Tibial artery (tissue), 4 donors: ENCODE measurements at regions not wholly inside any gene's neighbourhood (a gene's known extent, or its start where the extent isn't known, plus 50 kb on each side); places are given as distances from the start of the nearest gene placed in this dataset.

ENCODE experiments used
- DNase-seq, 2 donors: peaks; one replicate each; pipeline ENCODE4 v3.0.0-alpha.2; 2019
- H3K27ac ChIP-seq, 2 donors: fragments of 200-600 bp; sonication (generic) in 1 of 2; 1 replicate in 1 of 2; 2 replicates in 1 of 2; pipeline ENCODE4 v1.5.1; 2018 to 2019; ENCODE audit warnings: mild to moderate bottlenecking in 1 of 2
- H3K27me3 ChIP-seq, 2 donors: fragments of 200-600 bp; sonication (generic) in 1 of 2; one replicate each; pipeline versions ENCODE4 v1.5.1 to v1.6.0; 2016 to 2019
- H3K36me3 ChIP-seq, 3 donors: fragments of 200-600 bp; sonication (generic) in 2 of 3; one replicate each; pipeline ENCODE4 v1.5.1; 2016 to 2019; ENCODE audit warnings: mild to moderate bottlenecking in 2 of 3
- H3K4me1 ChIP-seq, 4 donors: fragments of 200-600 bp; sonication (generic) in 2 of 4; 1 replicate in 3 of 4; 2 replicates in 1 of 4; pipeline ENCODE4 v1.5.1; 2016 to 2019
- H3K4me3 ChIP-seq, 2 donors: fragments of 200-600 bp; sonication (generic) in 1 of 2; 1 replicate in 1 of 2; 2 replicates in 1 of 2; pipeline ENCODE4 v1.5.1; 2018 to 2019; ENCODE audit warnings: mild to moderate bottlenecking in 2 of 2
- H3K9me3 ChIP-seq, 3 donors: fragments of 200-600 bp; sonication (generic) in 1 of 3; one replicate each; pipeline ENCODE4 v1.5.1; 2016 to 2019
- CTCF ChIP-seq, 2 experiments: fragments of 200-600 bp in 1 of 2; fragments of 450-650 bp in 1 of 2; IDR thresholded peaks; one replicate each; pipeline ENCODE4 v1.5.1; 2017 to 2019; ENCODE audit warnings: antibody characterized with exemption in 2 of 2, mild to moderate bottlenecking in 1 of 2, moderate library complexity in 1 of 2
- intact Hi-C: fragments of 100-400 bp; cut with DNase I; formaldehyde crosslinking; loops from one replicate; pipeline ENCODE4 v1.15.0; 2023; ENCODE audit warnings: low total_unique reads

GRCh38 chr21:17422931-17423330 lies 89.9 kb upstream of the CXADR start:
- Histone ChIP-seq H3K36me3 (no peaks in the 10 kb centered on the region), H3K27ac (no peak overlapping the region), H3K4me1 (no peaks in the 10 kb centered on the region), H3K9me3 (no peaks in the 10 kb centered on the region), H3K4me3 (no peak overlapping the region), H3K27me3 (no peaks in the 10 kb centered on the region)
- DNase-seq = no peak
- no peak for TF ChIP-seq CTCF (IDR thresholded peaks at IDR 0.05)
- intact Hi-C loops = no loop called here

GRCh38 chr21:17427157-17427556 lies 85.7 kb upstream of the CXADR start:
- no peak for TF ChIP-seq CTCF (IDR thresholded peaks at IDR 0.05)
- H3K4me3 ChIP-seq = no peak overlapping the region
- no peaks in the 10 kb centered on the region for H3K36me3 ChIP-seq
- H3K9me3 ChIP-seq = no peaks in the 10 kb centered on the region
- H3K4me1 ChIP-seq = no peaks in the 10 kb centered on the region
- no peaks in the 10 kb centered on the region for H3K27me3 ChIP-seq
- H3K27ac ChIP-seq = no peak overlapping the region
- intact Hi-C loops = no loop called here
- DNase-seq = no peak

GRCh38 chr21:17427831-17428483 lies 84.9 kb upstream of the CXADR start:
- H3K27me3 ChIP-seq = no peaks in the 10 kb centered on the region
- H3K4me1 ChIP-seq = no peaks in the 10 kb centered on the region
- intact Hi-C loops = no loop called here
- no peaks in the 10 kb centered on the region for H3K36me3 ChIP-seq
- TF ChIP-seq CTCF (IDR thresholded peaks at IDR 0.05) = no peak
- H3K27ac ChIP-seq = no peak overlapping the region
- H3K4me3 ChIP-seq = no peak overlapping the region
- H3K9me3 ChIP-seq = no peaks in the 10 kb centered on the region
- no peak for DNase-seq

GRCh38 chr21:17428484-17428869 lies 84.4 kb upstream of the CXADR start:
- no peak overlapping the region for H3K27ac ChIP-seq

GRCh38 chr21:17428980-17429379 lies 83.9 kb upstream of the CXADR start:
- Histone ChIP-seq H3K4me3 (no peak overlapping the region), H3K27ac (no peak overlapping the region), H3K27me3 (no peaks in the 10 kb centered on the region), H3K4me1 (no peaks in the 10 kb centered on the region), H3K36me3 (no peaks in the 10 kb centered on the region), H3K9me3 (no peaks in the 10 kb centered on the region)
- DNase-seq = no peak
- no peak for TF ChIP-seq CTCF (IDR thresholded peaks at IDR 0.05)
- intact Hi-C loops = no loop called here

More at GRCh38 chr21:17428484-17428869, 84.4 kb upstream of the CXADR start:
- H3K4me1 ChIP-seq = no peaks in the 10 kb centered on the region
- H3K9me3 ChIP-seq = no peaks in the 10 kb centered on the region
- no peaks in the 10 kb centered on the region for H3K36me3 ChIP-seq
- no peak for DNase-seq
- no peak overlapping the region for H3K4me3 ChIP-seq
- intact Hi-C loops = no loop called here
- TF ChIP-seq CTCF (IDR thresholded peaks at IDR 0.05) = no peak
- no peaks in the 10 kb centered on the region for H3K27me3 ChIP-seq

- H3K27me3 ChIP-seq = no peaks in the 10 kb centered on the region
- DNase-seq = no peak
- TF ChIP-seq CTCF (IDR thresholded peaks at IDR 0.05) = no peak
- H3K4me1 ChIP-seq = no peaks in the 10 kb centered on the region
- H3K27ac ChIP-seq = no peak overlapping the region
- H3K4me3 ChIP-seq = no peak overlapping the region
- intact Hi-C loops = no loop called here
- H3K9me3 ChIP-seq = no peaks in the 10 kb centered on the region
- no peaks in the 10 kb centered on the region for H3K36me3 ChIP-seq
Measured at GRCh38 chr21:17429936-17430335, 82.9 kb upstream of the CXADR start.
